Fibroblast of lung (primary cell): ENCODE measurements at regions not wholly inside any gene's neighbourhood (a gene's known extent, or its start where the extent isn't known, plus 50 kb on each side); places are given as distances from the start of the nearest gene placed in this dataset.

Experiments used
- DNase-seq, 2 donors: peaks; one replicate each; pipeline versions ENCODE4 v3.0.0 to v3.0.0-alpha.2; 2010; ENCODE audit warnings: low read depth in 2 of 2
- H2AFZ ChIP-seq: 2 replicates; pipeline ENCODE4 v1.5.1; 2012; ENCODE audit warnings: low read length, control low read depth, inconsistent platforms
- H3K27ac ChIP-seq: 2 replicates; pipeline ENCODE4 v1.5.1; 2011; ENCODE audit warnings: low read length, control low read depth; ENCODE audit not compliant: insufficient read depth
- H3K27me3 ChIP-seq: 2 replicates; pipeline ENCODE4 v1.5.1; 2011; ENCODE audit warnings: mild to moderate bottlenecking, low read length; ENCODE audit not compliant: control insufficient read depth, insufficient read depth
- H3K36me3 ChIP-seq: 2 replicates; pipeline ENCODE4 v1.5.1; 2011; ENCODE audit warnings: low read length; ENCODE audit not compliant: control insufficient read depth, insufficient read depth
- H3K4me1 ChIP-seq: 2 replicates; pipeline ENCODE4 v1.5.1; 2011; ENCODE audit warnings: low read length; ENCODE audit not compliant: control insufficient read depth, insufficient read depth; ENCODE audit errors: extremely low read depth
- H3K4me2 ChIP-seq: 2 replicates; pipeline ENCODE4 v1.5.1; 2011; ENCODE audit warnings: low read length, control low read depth; ENCODE audit not compliant: insufficient read depth; ENCODE audit errors: extremely low read depth
- H3K4me3 ChIP-seq, 4 experiments: fragments of 200-600 bp in 1 of 4; sonication (generic) in 1 of 4; replicated peaks in 1 of 4; 2 replicates each; pipeline ENCODE4 v1.5.1; 2011 to 2016; ENCODE audit warnings: low read length in 4 of 4, low read depth in 3 of 4, mild to moderate bottlenecking in 3 of 4, control low read depth in 2 of 4, inconsistent platforms in 1 of 4, mixed read lengths in 1 of 4; ENCODE audit not compliant: insufficient read depth in 1 of 4; ENCODE audit errors: control extremely low read depth in 1 of 4
- H3K79me2 ChIP-seq: 2 replicates; pipeline ENCODE4 v1.5.1; 2012; ENCODE audit warnings: mild to moderate bottlenecking, low read length, inconsistent platforms; ENCODE audit not compliant: control insufficient read depth, insufficient read depth
- H3K9ac ChIP-seq: 2 replicates; pipeline ENCODE4 v1.5.1; 2011; ENCODE audit warnings: mild to moderate bottlenecking, low read length, control low read depth; ENCODE audit not compliant: insufficient read depth
- H3K9me3 ChIP-seq: 2 replicates; pipeline ENCODE4 v1.5.1; 2012; ENCODE audit warnings: low read depth, low read length; ENCODE audit not compliant: control insufficient read depth, insufficient read depth
- H4K20me1 ChIP-seq: 2 replicates; pipeline ENCODE4 v1.5.1; 2011; ENCODE audit warnings: low read length; ENCODE audit not compliant: control insufficient read depth, insufficient read depth; ENCODE audit errors: extremely low read depth
- CTCF ChIP-seq, 2 donors: IDR thresholded peaks in 1 of 2; conservative IDR thresholded peaks in 1 of 2; 1 replicate in 1 of 2; 2 replicates in 1 of 2; pipeline ENCODE4 v1.5.1; 2011 to 2012; ENCODE audit warnings: low read length in 2 of 2, control low read depth in 1 of 2, inconsistent platforms in 1 of 2, low read depth in 1 of 2, mild to moderate bottlenecking in 1 of 2
- EZH2 ChIP-seq: IDR thresholded peaks from 2 replicates; pipeline ENCODE4 v1.5.1; 2012; ENCODE audit warnings: low read length, control low read depth, mild to moderate bottlenecking; ENCODE audit errors: missing control alignments

- H4K20me1 ChIP-seq, result no peaks in the 10 kb centered on the region
These were observed 353.2 kb upstream of the TRIB2 start for GRCh38 chr2:12363569-12363968.

GRCh38 chr2:12369566-12369965 is 347.2 kb upstream of the TRIB2 start:
- H3K9ac ChIP-seq, result no peak overlapping the region

More at GRCh38 chr2:12363569-12363968, 353.2 kb upstream of the TRIB2 start:
- Histone ChIP-seq H3K36me3 (no peaks in the 10 kb centered on the region), H3K79me2 (no peaks in the 10 kb centered on the region), H3K4me1 (no peaks in the 10 kb centered on the region), H3K27me3 (no peaks in the 10 kb centered on the region), H3K9me3 (no peaks in the 10 kb centered on the region), H3K27ac (no peak overlapping the region), H2AFZ (no peak overlapping the region), H3K4me2 (no peak overlapping the region), H3K9ac (no peak overlapping the region), H3K4me3 (no peak overlapping the region)
- DNase-seq, result no peak
- no peak for TF ChIP-seq CTCF (conservative IDR thresholded peaks at IDR 0.05 in 1 of 2, IDR thresholded peaks at IDR 0.05 in 1 of 2; ENCODE audit: low read depth in 1 of 2, low read length in 2 of 2)
- TF ChIP-seq EZH2, result no peak

GRCh38 chr2:12376025-12376424 is 340.7 kb upstream of the TRIB2 start:
- Histone ChIP-seq H3K9ac (no peak overlapping the region), H2AFZ (peak overlapping the region; percentile 1), H4K20me1 (no peaks in the 10 kb centered on the region), H3K36me3 (no peaks in the 10 kb centered on the region), H3K4me1 (no peaks in the 10 kb centered on the region), H3K4me3 (no peak overlapping the region), H3K79me2 (no peaks in the 10 kb centered on the region), H3K9me3 (no peaks in the 10 kb centered on the region), H3K27ac (no peak overlapping the region), H3K27me3 (no peaks in the 10 kb centered on the region), H3K4me2 (no peak overlapping the region)
- no peak for TF ChIP-seq EZH2
- TF ChIP-seq CTCF (conservative IDR thresholded peaks at IDR 0.05 in 1 of 2, IDR thresholded peaks at IDR 0.05 in 1 of 2; ENCODE audit: low read depth in 1 of 2, low read length in 2 of 2), result no peak
- no peak for DNase-seq

More at GRCh38 chr2:12369566-12369965, 347.2 kb upstream of the TRIB2 start:
- Histone ChIP-seq H3K27me3 (no peaks in the 10 kb centered on the region), H3K4me3 (no peak overlapping the region), H3K36me3 (no peaks in the 10 kb centered on the region), H3K79me2 (no peaks in the 10 kb centered on the region), H2AFZ (no peak overlapping the region), H3K9me3 (no peaks in the 10 kb centered on the region), H3K27ac (no peak overlapping the region), H3K4me1 (no peaks in the 10 kb centered on the region), H4K20me1 (no peaks in the 10 kb centered on the region), H3K4me2 (no peak overlapping the region)
- TF ChIP-seq CTCF (conservative IDR thresholded peaks at IDR 0.05 in 1 of 2, IDR thresholded peaks at IDR 0.05 in 1 of 2; ENCODE audit: low read depth in 1 of 2, low read length in 2 of 2) (no peak), EZH2 (no peak)
- no peak for DNase-seq
